Breast epithelium (tissue), 4 donors: ENCODE measurements at regions not wholly inside any gene's neighbourhood (a gene's known extent, or its start where the extent isn't known, plus 50 kb on each side); places are given as distances from the start of the nearest gene placed in this dataset.

Source experiments
- DNase-seq, 2 donors: peaks; one replicate each; pipeline ENCODE4 v3.0.0-alpha.2; 2019; ENCODE audit warnings: low spot score in 2 of 2
- H3K27ac ChIP-seq, 2 donors: fragments of 200-600 bp; sonication (generic) in 1 of 2; one replicate each; pipeline ENCODE4 v1.5.1; 2016 to 2019; ENCODE audit warnings: mild to moderate bottlenecking in 1 of 2
- H3K27me3 ChIP-seq, 2 donors: fragments of 200-600 bp; sonication (generic) in 1 of 2; one replicate each; pipeline versions ENCODE4 v1.5.1 to v1.6.0; 2017 to 2019; ENCODE audit warnings: control low read depth in 1 of 2, mild to moderate bottlenecking in 1 of 2
- H3K36me3 ChIP-seq: fragments of 200-600 bp; one replicate; pipeline ENCODE4 v1.5.1; 2019
- H3K4me1 ChIP-seq, 2 donors: fragments of 200-600 bp; sonication (generic); one replicate each; pipeline ENCODE4 v1.5.1; 2016 to 2019; ENCODE audit warnings: control low read depth in 1 of 2
- H3K4me3 ChIP-seq, 3 donors: fragments of 200-600 bp; sonication (generic); 1 replicate in 2 of 3; 2 replicates in 1 of 3; pipeline ENCODE4 v1.5.1; 2016 to 2019; ENCODE audit warnings: mild to moderate bottlenecking in 3 of 3, moderate library complexity in 2 of 3
- H3K9me3 ChIP-seq, 2 donors: fragments of 200-600 bp; sonication (generic) in 1 of 2; one replicate each; pipeline ENCODE4 v1.5.1; 2016 to 2019; ENCODE audit warnings: control low read depth in 1 of 2
- POLR2A ChIP-seq: fragments of 450-650 bp; IDR thresholded peaks from one replicate; pipeline ENCODE4 v1.6.1; 2016; ENCODE audit warnings: antibody characterized with exemption, mild to moderate bottlenecking, moderate library complexity
- POLR2AphosphoS5 ChIP-seq, 3 donors: sonication (generic); formaldehyde crosslinking; IDR thresholded peaks; one replicate each; pipeline ENCODE4 v1.6.1; 2017; ENCODE audit warnings: antibody characterized with exemption in 3 of 3
- intact Hi-C: fragments of 100-400 bp; cut with DNase I; formaldehyde crosslinking; loops from one replicate; pipeline ENCODE4 v1.15.1; 2023; ENCODE audit warnings: low total_unique reads
- TF ChIP-seq, protein P1 (sequence below), 3 donors: fragments of 450-650 bp; IDR thresholded peaks; one replicate each; pipeline ENCODE4 v1.5.1; 2016 to 2017; ENCODE audit warnings: antibody characterized with exemption in 3 of 3, mild to moderate bottlenecking in 3 of 3, moderate library complexity in 3 of 3

DNA sequence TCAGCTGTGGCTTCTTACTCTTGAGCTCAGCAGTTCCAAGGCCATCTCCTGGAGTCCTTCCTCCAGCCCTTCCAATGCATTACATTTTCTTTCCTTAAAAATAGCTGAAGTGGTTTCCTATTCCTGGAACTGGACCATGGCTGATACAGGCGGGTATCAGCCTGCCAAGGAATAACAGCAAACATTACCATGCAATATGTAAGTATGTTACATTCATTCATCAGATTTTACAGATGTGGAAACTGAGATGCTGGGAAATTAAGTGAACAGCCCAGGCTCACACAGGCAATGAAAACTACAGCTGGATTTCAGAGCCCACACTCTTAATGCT is 100.4 kb downstream of the NRN1 start:
- no peaks in the 10 kb centered on the region for H3K27me3 ChIP-seq
- intact Hi-C loops, result no loop called here
- H3K27ac ChIP-seq, result peak overlapping the region; percentile 46 to 70
- no peaks in the 10 kb centered on the region for H3K4me1 ChIP-seq
- no peak overlapping the region for H3K4me3 ChIP-seq
- H3K36me3 ChIP-seq, result no peaks in the 10 kb centered on the region
- no peak for DNase-seq
- H3K9me3 ChIP-seq, result no peaks in the 10 kb centered on the region
- TF ChIP-seq POLR2A (no peak), POLR2AphosphoS5 (IDR thresholded peaks at IDR 0.05) (no peak)
- TF ChIP-seq, protein P1, sequence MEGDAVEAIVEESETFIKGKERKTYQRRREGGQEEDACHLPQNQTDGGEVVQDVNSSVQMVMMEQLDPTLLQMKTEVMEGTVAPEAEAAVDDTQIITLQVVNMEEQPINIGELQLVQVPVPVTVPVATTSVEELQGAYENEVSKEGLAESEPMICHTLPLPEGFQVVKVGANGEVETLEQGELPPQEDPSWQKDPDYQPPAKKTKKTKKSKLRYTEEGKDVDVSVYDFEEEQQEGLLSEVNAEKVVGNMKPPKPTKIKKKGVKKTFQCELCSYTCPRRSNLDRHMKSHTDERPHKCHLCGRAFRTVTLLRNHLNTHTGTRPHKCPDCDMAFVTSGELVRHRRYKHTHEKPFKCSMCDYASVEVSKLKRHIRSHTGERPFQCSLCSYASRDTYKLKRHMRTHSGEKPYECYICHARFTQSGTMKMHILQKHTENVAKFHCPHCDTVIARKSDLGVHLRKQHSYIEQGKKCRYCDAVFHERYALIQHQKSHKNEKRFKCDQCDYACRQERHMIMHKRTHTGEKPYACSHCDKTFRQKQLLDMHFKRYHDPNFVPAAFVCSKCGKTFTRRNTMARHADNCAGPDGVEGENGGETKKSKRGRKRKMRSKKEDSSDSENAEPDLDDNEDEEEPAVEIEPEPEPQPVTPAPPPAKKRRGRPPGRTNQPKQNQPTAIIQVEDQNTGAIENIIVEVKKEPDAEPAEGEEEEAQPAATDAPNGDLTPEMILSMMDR (IDR thresholded peaks at IDR 0.05), result no peak

DNA sequence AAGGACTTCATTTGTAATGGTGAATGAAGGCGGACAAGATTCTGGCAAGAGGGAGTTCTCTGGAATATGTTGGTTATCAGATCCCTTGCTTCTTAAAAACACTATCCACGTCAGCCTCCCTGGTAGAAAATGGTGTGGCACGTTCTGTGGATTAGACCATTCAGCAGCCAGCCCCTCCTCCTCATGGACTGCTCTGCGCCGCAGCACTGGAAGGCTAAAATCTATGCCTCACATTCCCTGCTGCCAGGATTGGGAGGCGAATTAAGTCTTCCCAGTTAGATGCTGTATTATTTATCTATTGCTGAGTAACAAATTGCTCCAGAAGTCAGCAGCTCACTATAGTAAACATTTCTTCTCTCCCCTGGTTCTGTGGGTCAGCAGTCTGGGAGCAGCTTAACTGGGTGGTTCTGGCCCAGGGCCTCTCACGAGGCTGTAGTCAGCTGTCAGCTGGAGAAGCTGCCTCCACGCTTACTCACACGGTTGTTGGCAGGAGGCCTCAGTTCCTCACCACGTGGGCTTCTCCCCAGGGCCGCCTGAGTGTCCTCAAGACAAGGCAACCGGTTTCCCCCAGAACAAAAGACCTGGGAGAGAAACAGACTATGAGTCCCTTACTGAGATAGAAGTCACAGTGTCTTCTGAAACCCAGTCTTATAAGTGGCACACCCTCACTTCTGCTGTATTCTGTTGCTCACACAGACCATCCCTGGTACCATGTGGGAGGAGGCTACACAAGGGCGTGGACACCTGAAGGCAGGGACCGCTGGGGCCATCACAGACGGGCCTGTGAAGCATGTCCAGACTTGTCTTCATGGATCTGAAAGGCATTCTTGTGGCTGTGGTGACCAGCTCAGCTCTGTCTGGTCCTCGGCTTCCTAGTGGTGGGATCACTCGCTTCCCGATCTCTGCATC is 101.0 kb downstream of the NRN1 start:
- DNase-seq, result peak in 1 of 2 donors; percentile 67
- no peak for TF ChIP-seq POLR2AphosphoS5 (IDR thresholded peaks at IDR 0.05)
- TF ChIP-seq, protein P1 (IDR thresholded peaks at IDR 0.05), result no peak
- no peaks in the 10 kb centered on the region for H3K4me1 ChIP-seq
- H3K36me3 ChIP-seq, result no peaks in the 10 kb centered on the region
- no peak overlapping the region for H3K4me3 ChIP-seq
- H3K27ac ChIP-seq, result peak overlapping the region; percentile 69 to 70
- intact Hi-C loops, result no loop called here
- H3K9me3 ChIP-seq, result no peaks in the 10 kb centered on the region
- no peaks in the 10 kb centered on the region for H3K27me3 ChIP-seq

DNA sequence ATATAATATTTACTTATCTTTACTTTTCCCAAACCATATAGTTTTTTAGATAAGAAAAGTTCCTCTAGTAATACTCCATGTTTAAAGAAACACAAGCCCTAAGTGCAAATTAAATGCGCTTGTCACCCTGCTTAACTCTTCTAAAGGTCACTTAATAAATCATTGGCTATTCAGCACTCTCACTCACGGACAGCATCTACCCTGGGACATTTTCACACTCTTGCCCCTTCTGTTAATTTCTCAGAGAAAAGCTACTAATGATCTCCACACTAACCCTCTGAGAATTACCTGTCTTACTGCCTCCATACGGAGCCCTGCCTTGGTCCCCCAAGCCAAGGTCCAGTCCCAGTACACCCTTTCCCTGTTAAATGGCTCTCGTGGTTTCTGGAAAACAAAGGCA is 102.2 kb downstream of the NRN1 start:
- Histone ChIP-seq H3K36me3 (no peaks in the 10 kb centered on the region), H3K4me3 (no peak overlapping the region), H3K9me3 (no peaks in the 10 kb centered on the region), H3K27me3 (no peaks in the 10 kb centered on the region), H3K27ac (no peak overlapping the region), H3K4me1 (no peaks in the 10 kb centered on the region)
- no peak for DNase-seq
- TF ChIP-seq POLR2A (no peak), POLR2AphosphoS5 (IDR thresholded peaks at IDR 0.05) (no peak)
- TF ChIP-seq, protein P1 (IDR thresholded peaks at IDR 0.05), result no peak
- intact Hi-C loops, result no loop called here

DNA sequence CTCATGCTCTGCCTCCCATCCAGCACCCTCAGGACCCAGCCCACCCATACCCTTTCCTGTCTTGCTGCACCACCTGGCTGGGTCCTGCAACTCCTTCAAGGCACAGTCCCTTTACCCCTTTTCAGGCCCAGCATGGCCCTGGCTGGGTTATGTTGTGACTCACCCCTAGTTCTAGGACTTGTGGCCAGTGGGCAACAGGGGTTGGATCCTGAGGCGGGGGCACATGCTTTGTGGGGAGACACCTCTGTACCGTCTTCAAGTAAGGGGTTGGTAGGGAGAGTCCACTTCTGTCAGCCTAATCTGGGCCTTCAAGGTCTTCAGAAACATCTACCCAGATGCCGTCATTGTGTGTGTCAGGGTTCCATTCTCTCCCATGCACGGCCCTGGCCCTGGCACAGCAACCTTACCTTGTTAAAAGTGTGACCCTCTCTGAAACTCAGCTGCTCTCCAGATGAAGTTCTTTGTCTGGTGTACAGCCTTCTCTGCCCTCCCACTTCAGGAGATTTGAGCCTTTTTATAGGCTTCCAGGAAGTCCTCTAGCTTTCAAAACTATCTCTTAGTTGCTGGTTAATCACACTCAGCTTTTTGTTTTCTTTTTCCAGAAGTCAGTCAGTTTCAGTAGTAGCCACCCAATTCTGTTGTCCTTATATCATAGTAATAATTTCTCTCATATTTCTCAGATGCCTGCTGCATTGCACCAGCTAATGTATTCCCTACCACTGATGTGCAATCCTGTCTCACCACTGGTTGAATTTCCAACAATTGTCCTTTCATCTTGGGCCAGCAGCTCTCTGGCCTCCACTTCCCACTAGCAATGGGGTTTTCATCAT is 107.3 kb downstream of the NRN1 start:
- Histone ChIP-seq H3K9me3 (no peaks in the 10 kb centered on the region), H3K36me3 (no peaks in the 10 kb centered on the region), H3K27me3 (no peaks in the 10 kb centered on the region), H3K27ac (no peak overlapping the region), H3K4me1 (no peaks in the 10 kb centered on the region), H3K4me3 (no peak overlapping the region)
- TF ChIP-seq POLR2AphosphoS5 (IDR thresholded peaks at IDR 0.05) (no peak), POLR2A (no peak)
- TF ChIP-seq, protein P1 (IDR thresholded peaks at IDR 0.05), result no peak
- DNase-seq, result no peak
- intact Hi-C loops, result no loop called here

DNA sequence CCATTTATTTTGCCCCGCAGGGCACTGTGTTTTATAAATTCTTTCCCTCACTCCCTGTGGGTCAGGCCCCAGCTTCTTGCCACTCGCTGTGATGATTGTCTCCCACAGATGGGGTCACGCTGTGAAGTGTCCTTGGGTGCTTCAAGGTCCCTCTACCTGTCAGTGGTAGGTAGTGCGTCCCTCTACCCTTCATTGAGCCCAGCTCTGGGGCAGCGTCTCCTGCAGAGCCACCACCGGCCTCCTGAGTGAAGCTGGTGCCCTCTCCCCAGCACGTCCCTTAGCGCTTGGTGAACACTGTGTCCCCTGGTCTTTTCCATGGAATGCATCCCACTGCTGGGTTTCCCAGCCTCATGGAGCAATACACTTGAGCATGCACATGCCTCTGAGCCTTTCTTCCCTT is 108.2 kb downstream of the NRN1 start:
- TF ChIP-seq, protein P1 (IDR thresholded peaks at IDR 0.05), result no peak
- TF ChIP-seq POLR2AphosphoS5 (IDR thresholded peaks at IDR 0.05), result no peak
- no peak for TF ChIP-seq POLR2A
- Histone ChIP-seq H3K27me3 (no peaks in the 10 kb centered on the region), H3K27ac (no peak overlapping the region), H3K9me3 (no peaks in the 10 kb centered on the region), H3K4me1 (no peaks in the 10 kb centered on the region), H3K4me3 (no peak overlapping the region), H3K36me3 (no peaks in the 10 kb centered on the region)
- intact Hi-C loops, result no loop called here
- DNase-seq, result no peak
